HepG2 (cell line): ENCODE measurements at regions not wholly inside any gene's neighbourhood (a gene's known extent, or its start where the extent isn't known, plus 50 kb on each side); places are given as distances from the start of the nearest gene placed in this dataset.

Source experiments
- ATAC-seq: fragments of 200-7000 bp; cut with Tn5 transposase; 3 replicates; pipeline ENCODE4 v1.9.1; 2020; ENCODE audit warnings: mild to moderate bottlenecking, moderate library complexity
- BruUV-seq: library from RNA; stranded (reverse); fragments of 400-500 nt; replicated peaks from 2 replicates; lab custom pipeline; 2021; lab: Mats Ljungman, UMichigan
- CTCF ChIA-PET: fragments of 300-600 bp; formaldehyde crosslinking; extraction: SDS; loops from one replicate; lab custom pipeline; 2021; ENCODE audit warnings: low total read pairs, inconsistent platforms, low intra/inter-chr PET ratio; lab: Yijun Ruan, JAX
- POLR2A ChIA-PET: fragments of 350-600 bp; sonication (Branson Sonifier 250); formaldehyde crosslinking; loops from one replicate; lab custom pipeline; 2020; ENCODE audit warnings: antibody characterized with exemption, inconsistent platforms; lab: Yijun Ruan, JAX
- DNase-seq: peaks from one replicate; pipeline ENCODE4 v3.0.0-alpha.2; 2015; ENCODE audit warnings: low spot score
- FAIRE-seq: peaks from 3 replicates; lab custom pipeline; 2011; peaks lifted over from hg19 to GRCh38; lab: Jason Lieb, UNC
- H2AFZ ChIP-seq: one replicate; pipeline ENCODE4 v1.6.1; 2011; ENCODE audit warnings: low read length, inconsistent platforms
- H3K27ac ChIP-seq: fragments of 300-600 bp; 3 replicates; pipeline ENCODE4 v1.8.0; 2011; ENCODE audit warnings: mixed run types, mild to moderate bottlenecking, mixed read lengths, low read length, inconsistent platforms; ENCODE audit not compliant: insufficient read depth; ENCODE audit errors: extremely low read length
- H3K27me3 ChIP-seq, 2 experiments: fragments of 200-600 bp in 1 of 2; 2 replicates in 1 of 2; 3 replicates in 1 of 2; pipeline versions ENCODE4 v1.6.0 to v1.8.0; 2011; ENCODE audit warnings: low read length in 2 of 2, mild to moderate bottlenecking in 2 of 2, moderate library complexity in 2 of 2, inconsistent platforms in 1 of 2; ENCODE audit not compliant: insufficient read depth in 2 of 2, control insufficient read depth in 1 of 2
- H3K36me3 ChIP-seq, 2 experiments: fragments of 200-600 bp in 1 of 2; replicated peaks in 1 of 2; 2 replicates in 1 of 2; 3 replicates in 1 of 2; pipeline versions ENCODE4 v1.5.1 to v1.8.0; 2011; ENCODE audit warnings: low read length in 2 of 2, inconsistent platforms in 1 of 2; ENCODE audit not compliant: insufficient read depth in 2 of 2, control insufficient read depth in 1 of 2
- H3K4me1 ChIP-seq: 2 replicates; pipeline ENCODE4 v1.5.1; 2012; ENCODE audit warnings: low read length, inconsistent platforms; ENCODE audit not compliant: insufficient read depth
- H3K4me2 ChIP-seq: 2 replicates; pipeline ENCODE4 v1.6.0; 2011; ENCODE audit warnings: low read depth, low read length, inconsistent platforms
- H3K4me3 ChIP-seq, 3 experiments: fragments of 200-600 bp in 1 of 3; sonication (generic), shearing (Covaris generic) in 1 of 3; replicated peaks in 1 of 3; 2 replicates each; pipeline ENCODE4 v1.5.1; 2011 to 2016; ENCODE audit warnings: low read length in 3 of 3, inconsistent platforms in 2 of 3, low read depth in 2 of 3, mild to moderate bottlenecking in 2 of 3, control low read depth in 1 of 3, mixed read lengths in 1 of 3; ENCODE audit not compliant: insufficient read depth in 1 of 3
- H3K79me2 ChIP-seq: one replicate; pipeline ENCODE4 v1.6.1; 2011; ENCODE audit warnings: low read length, inconsistent platforms; ENCODE audit not compliant: insufficient read depth
- H3K9ac ChIP-seq: 2 replicates; pipeline ENCODE4 v1.6.0; 2011; ENCODE audit warnings: mild to moderate bottlenecking, low read depth, low read length, inconsistent platforms; ENCODE audit not compliant: insufficient read depth
- H3K9me3 ChIP-seq: 2 replicates; pipeline ENCODE4 v1.5.1; 2012; ENCODE audit warnings: mild to moderate bottlenecking, low read length
- H4K20me1 ChIP-seq: 2 replicates; pipeline ENCODE4 v1.6.0; 2011; ENCODE audit warnings: inconsistent platforms, mild to moderate bottlenecking, low read length, moderate library complexity; ENCODE audit not compliant: insufficient read depth
- CTCF ChIP-seq: sonication (generic); formaldehyde crosslinking; IDR thresholded peaks from 2 replicates; pipeline ENCODE4 v1.5.0; 2020; ENCODE audit warnings: mild to moderate bottlenecking, missing genetic modification reagents, moderate library complexity
- SP140L ChIP-seq: sonication (generic); formaldehyde crosslinking; IDR thresholded peaks from 2 replicates; pipeline ENCODE4 v1.4.0; 2020; ENCODE audit warnings: missing genetic modification reagents, borderline replicate concordance
- STAG1 ChIP-seq: sonication (generic); formaldehyde crosslinking; IDR thresholded peaks from 2 replicates; pipeline ENCODE4 v1.4.0; 2020; ENCODE audit warnings: missing genetic modification reagents
- ZFP1 ChIP-seq: IDR thresholded peaks from 2 replicates; pipeline ENCODE4 v1.6.1; 2016
- ZNF253 ChIP-seq: sonication (generic); formaldehyde crosslinking; IDR thresholded peaks from 2 replicates; pipeline ENCODE4 v1.8.0; 2022; ENCODE audit warnings: mild to moderate bottlenecking, missing genetic modification reagents, borderline replicate concordance
- ZNF431 ChIP-seq: sonication (generic); formaldehyde crosslinking; IDR thresholded peaks from 2 replicates; pipeline ENCODE4 v1.9.0; 2022; ENCODE audit warnings: missing genetic modification reagents, low read depth, mild to moderate bottlenecking, borderline replicate concordance
- ZNF7 ChIP-seq: IDR thresholded peaks from 2 replicates; pipeline ENCODE4 v1.6.1; 2016; ENCODE audit warnings: missing biosample characterization, missing genetic modification reagents
- WGBS: methylation state at CpG from one replicate; pipeline ENCODE4 v1.1.6; 2017; ENCODE audit warnings: low lambda C conversion rate; 5-methylcytosine and 5-hydroxymethylcytosine counted together
- in situ Hi-C: cut with HindIII; loops from 2 replicates; pipeline ENCODE4 v1.10.0; 2017; ENCODE audit warnings: low pct_unique_long_range_greater_than_20kb; ENCODE audit not compliant: extremely low pct_ligation_motif_present
- intact Hi-C: fragments of 100-400 bp; cut with micrococcal nuclease; formaldehyde crosslinking; loops from one replicate; pipeline ENCODE4 v1.10.0; 2022; ENCODE audit not compliant: unreplicated experiment

DNA sequence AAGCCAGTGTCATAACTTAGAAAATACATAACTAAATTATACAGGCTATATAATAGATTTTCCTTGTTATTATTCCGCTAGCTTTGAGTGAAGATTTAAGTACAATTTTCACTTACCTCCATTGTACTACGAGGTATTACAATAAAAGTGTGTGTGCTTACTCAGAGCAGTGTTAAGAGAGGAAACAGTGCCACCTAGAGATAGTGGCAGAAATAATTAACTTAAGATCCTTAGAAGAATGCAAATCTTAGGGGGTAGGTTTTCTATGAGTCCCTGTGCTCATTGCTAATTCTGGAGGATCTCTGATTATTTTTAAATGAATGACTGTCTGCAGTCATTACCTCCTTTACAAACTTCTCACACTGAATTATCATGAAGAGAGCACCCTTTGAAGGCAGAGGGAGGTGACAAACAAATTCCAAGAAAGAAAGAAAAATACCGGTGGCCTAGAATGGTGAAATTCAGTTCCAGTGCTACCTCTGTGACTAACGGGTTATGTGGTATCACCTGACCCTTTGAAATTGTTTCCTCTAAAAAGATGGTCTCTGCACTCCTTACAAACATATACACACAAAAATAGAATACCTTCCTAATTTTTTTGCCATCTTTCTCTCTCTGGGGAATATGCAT is 379.8 kb downstream of the TRIM36 start:
- FAIRE-seq (no peak), ATAC-seq (peak; percentile 69), DNase-seq (peak; percentile 8)
- Histone ChIP-seq H2AFZ (no peak overlapping the region), H3K4me1 (no peaks in the 10 kb centered on the region), H3K4me3 (no peak overlapping the region), H3K9me3 (no peaks in the 10 kb centered on the region), H3K36me3 (no peaks in the 10 kb centered on the region), H3K27me3 (no peaks in the 10 kb centered on the region; a peak in 1 of 5 replicates), H3K27ac (no peak overlapping the region), H3K9ac (no peak overlapping the region), H4K20me1 (no peaks in the 10 kb centered on the region), H3K4me2 (no peak overlapping the region), H3K79me2 (no peaks in the 10 kb centered on the region)
- in situ Hi-C loops, result loop anchor here (25.0 kb wide), 1 partner anchor 272 kb away; no protein-coding TSS in a partner anchor
- CTCF ChIA-PET, result interaction anchor here (1.1 kb wide), 1 partner anchor 1178 kb away, joined by 3 read pairs; no protein-coding TSS in a partner anchor
- POLR2A ChIA-PET, result no interaction called here
- TF ChIP-seq STAG1 (CRISPR knock-in tag) (peak; percentile 44), SP140L (CRISPR knock-in tag) (no peak), ZNF7 (CRISPR knock-in tag) (no peak), ZNF253 (CRISPR knock-in tag) (no peak), CTCF (CRISPR knock-in tag) (peak; percentile 55), ZFP1 (CRISPR knock-in tag) (no peak), ZNF431 (CRISPR knock-in tag) (no peak)
- intact Hi-C loops, result no loop called here
- no TSS peak for BruUV-seq
- WGBS, result 17% methylated on average over 4 of the region's 4 CpGs
